Caco-2 (cell line): ENCODE measurements at regions not wholly inside any gene's neighbourhood (a gene's known extent, or its start where the extent isn't known, plus 50 kb on each side); places are given as distances from the start of the nearest gene placed in this dataset.
"Not testable (repeated sequence)": the region's sequence is repeated elsewhere in the genome, so short reads cannot be mapped to it uniquely, and the experiment has no call there.

Experiments used
- BruUV-seq: library from RNA; stranded (reverse); fragments of 400-500 nt; replicated peaks from 2 replicates; lab custom pipeline; 2021; lab: Mats Ljungman, UMichigan
- CTCF ChIA-PET: fragments of 300-600 bp; sonication (Branson Sonifier 250); formaldehyde crosslinking; loops from one replicate; lab custom pipeline; 2022; ENCODE audit warnings: antibody characterized with exemption; lab: Charles Lee
- POLR2A ChIA-PET: fragments of 300-600 bp; sonication (Branson Sonifier 250); formaldehyde crosslinking; loops from one replicate; lab custom pipeline; 2022; ENCODE audit warnings: antibody characterized with exemption; lab: Charles Lee
- DNase-seq, 2 experiments: peaks; one replicate each; pipeline versions ENCODE4 v3.0.0 to v3.0.0-alpha.2; 2020 to 2022
- H3K27me3 ChIP-seq: replicated peaks from 2 replicates; pipeline ENCODE4 v1.6.0; 2011; ENCODE audit warnings: low read length; ENCODE audit not compliant: control insufficient read depth, insufficient read depth
- H3K36me3 ChIP-seq: 2 replicates; pipeline ENCODE4 v1.5.1; 2011; ENCODE audit warnings: low read length; ENCODE audit not compliant: control insufficient read depth, insufficient read depth
- H3K4me1 ChIP-seq: fragments of 250-450 bp; sonication (Bioruptor Pico); 2 replicates; pipeline ENCODE4 v1.5.1; 2020; ENCODE audit warnings: mild to moderate bottlenecking
- H3K4me3 ChIP-seq: 2 replicates; pipeline ENCODE4 v1.5.1; 2011; ENCODE audit warnings: low read depth, mild to moderate bottlenecking, control low read depth, low read length
- H3K9me3 ChIP-seq: fragments of 250-450 bp; sonication (Bioruptor Pico); 2 replicates; pipeline ENCODE4 v1.5.1; 2020; ENCODE audit warnings: mild to moderate bottlenecking, moderate library complexity
- H3K27ac Mint-ChIP-seq: one replicate; pipeline ENCODE4 v1.8.0; 2022; ENCODE audit warnings: mixed read lengths; ENCODE audit not compliant: unreplicated experiment
- H3K27me3 Mint-ChIP-seq: one replicate; pipeline ENCODE4 v1.8.0; 2022; ENCODE audit warnings: mixed read lengths; ENCODE audit not compliant: insufficient read depth, unreplicated experiment
- H3K36me3 Mint-ChIP-seq: one replicate; pipeline ENCODE4 v1.8.0; 2022; ENCODE audit warnings: mild to moderate bottlenecking, mixed read lengths; ENCODE audit not compliant: insufficient read depth, unreplicated experiment
- H3K4me1 Mint-ChIP-seq: one replicate; pipeline ENCODE4 v1.8.0; 2022; ENCODE audit warnings: low read depth, mixed read lengths; ENCODE audit not compliant: unreplicated experiment
- H3K4me3 Mint-ChIP-seq: one replicate; pipeline ENCODE4 v1.8.0; 2022; ENCODE audit warnings: mild to moderate bottlenecking, moderate library complexity, mixed read lengths; ENCODE audit not compliant: unreplicated experiment
- H3K9me3 Mint-ChIP-seq: one replicate; pipeline ENCODE4 v1.8.0; 2022; ENCODE audit warnings: mixed read lengths; ENCODE audit not compliant: unreplicated experiment
- intact Hi-C: fragments of 100-400 bp; cut with micrococcal nuclease; formaldehyde crosslinking; loops from one replicate; pipeline ENCODE4 v1.10.0; 2022; ENCODE audit not compliant: unreplicated experiment
- TF ChIP-seq, protein P1 (sequence below), 2 experiments: fragments of 200-600 bp in 1 of 2; IDR thresholded peaks; 1 replicate in 1 of 2; 2 replicates in 1 of 2; pipeline versions ENCODE4 v1.5.1 to v1.8.0; 2011 to 2022; ENCODE audit warnings: antibody characterized with exemption in 1 of 2, control low read depth in 1 of 2, inconsistent platforms in 1 of 2, low read depth in 1 of 2, low read length in 1 of 2, mild to moderate bottlenecking in 1 of 2, moderate library complexity in 1 of 2; ENCODE audit not compliant: insufficient read depth in 1 of 2, severe bottlenecking in 1 of 2, unreplicated experiment in 1 of 2

DNA sequence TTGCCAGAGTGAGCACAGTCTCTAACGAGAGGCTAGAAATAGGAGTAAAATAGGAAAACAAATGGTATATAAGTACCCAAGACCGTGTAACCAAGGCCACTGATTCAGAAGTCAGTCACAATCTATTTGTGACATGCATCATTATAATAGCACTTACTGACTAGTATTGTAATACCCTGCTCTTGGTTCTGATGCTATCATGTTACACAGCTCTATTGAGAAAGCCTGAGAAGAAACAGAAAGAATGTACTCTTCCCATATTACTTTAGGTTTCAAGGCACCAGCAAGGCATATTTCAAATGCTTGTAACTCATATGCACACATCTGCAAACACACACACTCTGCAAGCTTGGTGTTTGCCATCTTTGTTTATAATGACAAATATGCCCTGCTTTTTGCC is 746.4 kb downstream of the SLC4A3 start:
- no peaks in the 10 kb centered on the region for H3K9me3 Mint-ChIP-seq
- no peak for DNase-seq
- no peak overlapping the region for H3K27ac Mint-ChIP-seq
- Histone ChIP-seq H3K4me3 (no peak overlapping the region), H3K27me3 (no peaks in the 10 kb centered on the region; the same call in 1 of the 2 replicates), H3K36me3 (no peaks in the 10 kb centered on the region), H3K9me3 (0 out of 2 replicates have a peak, but pooled peaks cover under 1% of the 10 kb centered on the region), H3K4me1 (no peaks in the 10 kb centered on the region)
- CTCF ChIA-PET: no interaction called here
- peaks cover 4% of the 10 kb centered on the region for H3K27me3 Mint-ChIP-seq
- no peaks in the 10 kb centered on the region for H3K4me1 Mint-ChIP-seq
- H3K4me3 Mint-ChIP-seq: no peak overlapping the region
- intact Hi-C loops: no loop called here
- no TSS peak for BruUV-seq
- POLR2A ChIA-PET: no interaction called here
- H3K36me3 Mint-ChIP-seq: no peaks in the 10 kb centered on the region
- TF ChIP-seq, protein P1, sequence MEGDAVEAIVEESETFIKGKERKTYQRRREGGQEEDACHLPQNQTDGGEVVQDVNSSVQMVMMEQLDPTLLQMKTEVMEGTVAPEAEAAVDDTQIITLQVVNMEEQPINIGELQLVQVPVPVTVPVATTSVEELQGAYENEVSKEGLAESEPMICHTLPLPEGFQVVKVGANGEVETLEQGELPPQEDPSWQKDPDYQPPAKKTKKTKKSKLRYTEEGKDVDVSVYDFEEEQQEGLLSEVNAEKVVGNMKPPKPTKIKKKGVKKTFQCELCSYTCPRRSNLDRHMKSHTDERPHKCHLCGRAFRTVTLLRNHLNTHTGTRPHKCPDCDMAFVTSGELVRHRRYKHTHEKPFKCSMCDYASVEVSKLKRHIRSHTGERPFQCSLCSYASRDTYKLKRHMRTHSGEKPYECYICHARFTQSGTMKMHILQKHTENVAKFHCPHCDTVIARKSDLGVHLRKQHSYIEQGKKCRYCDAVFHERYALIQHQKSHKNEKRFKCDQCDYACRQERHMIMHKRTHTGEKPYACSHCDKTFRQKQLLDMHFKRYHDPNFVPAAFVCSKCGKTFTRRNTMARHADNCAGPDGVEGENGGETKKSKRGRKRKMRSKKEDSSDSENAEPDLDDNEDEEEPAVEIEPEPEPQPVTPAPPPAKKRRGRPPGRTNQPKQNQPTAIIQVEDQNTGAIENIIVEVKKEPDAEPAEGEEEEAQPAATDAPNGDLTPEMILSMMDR (IDR thresholded peaks at IDR 0.05; ENCODE audit: insufficient read depth in 1 of 2, low read depth in 1 of 2, low read length in 1 of 2, severe bottlenecking in 1 of 2, unreplicated experiment in 1 of 2): no peak

GRCh38 chr2:220374282-220374681 is 746.9 kb downstream of the SLC4A3 start:
- H3K36me3 Mint-ChIP-seq: no peaks in the 10 kb centered on the region
- BruUV-seq: no TSS peak

DNA sequence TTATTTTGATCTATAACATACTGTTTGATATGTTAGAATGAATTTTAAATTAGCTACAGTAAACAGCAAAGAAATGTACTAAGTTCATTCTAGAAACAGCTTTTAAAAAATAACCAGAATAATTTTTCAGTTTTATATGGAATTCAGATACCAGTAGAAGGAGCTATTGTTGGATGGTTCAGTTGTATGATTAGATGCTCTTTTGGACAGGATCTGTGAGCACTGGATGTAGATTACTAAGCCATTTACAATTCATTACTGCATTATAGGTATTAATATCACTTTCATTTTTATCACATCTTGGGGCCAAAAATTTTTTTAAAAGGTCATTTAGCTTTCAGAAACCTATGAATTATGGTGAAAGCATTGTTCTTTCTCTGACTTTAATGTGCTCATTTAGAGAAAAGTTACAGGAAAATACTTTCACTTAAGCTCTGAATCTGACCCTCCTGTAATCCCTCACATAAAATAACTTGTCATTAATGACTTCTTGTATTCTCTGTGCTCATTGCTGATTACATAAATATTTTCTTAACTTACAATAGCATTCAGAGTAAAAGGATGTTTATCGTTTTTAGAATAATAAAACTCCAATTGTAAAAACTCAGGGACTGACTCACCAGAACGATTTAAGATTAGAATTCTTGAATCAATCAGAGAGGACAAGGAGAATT is 750.2 kb downstream of the SLC4A3 start:
- TF ChIP-seq, protein P1 (IDR thresholded peaks at IDR 0.05; ENCODE audit: insufficient read depth in 1 of 2, low read depth in 1 of 2, low read length in 1 of 2, severe bottlenecking in 1 of 2, unreplicated experiment in 1 of 2): no peak
- intact Hi-C loops: no loop called here
- ChIA-PET POLR2A (no interaction called here), CTCF (no interaction called here)
- H3K4me1 Mint-ChIP-seq: no peaks in the 10 kb centered on the region
- Histone ChIP-seq H3K4me1 (no peaks in the 10 kb centered on the region), H3K36me3 (no peaks in the 10 kb centered on the region), H3K27me3 (no peaks in the 10 kb centered on the region; the same call in 1 of the 2 replicates), H3K9me3 (peaks cover 7% of the 10 kb centered on the region; the same call in 1 of the 2 replicates), H3K4me3 (no peak overlapping the region)
- BruUV-seq: no TSS peak
- no peaks in the 10 kb centered on the region for H3K36me3 Mint-ChIP-seq
- H3K4me3 Mint-ChIP-seq: no peak overlapping the region
- peaks cover 7% of the 10 kb centered on the region for H3K27me3 Mint-ChIP-seq
- H3K9me3 Mint-ChIP-seq: peaks cover 24% of the 10 kb centered on the region
- DNase-seq: no peak
- H3K27ac Mint-ChIP-seq: no peak overlapping the region

More at GRCh38 chr2:220374282-220374681, 746.9 kb downstream of the SLC4A3 start:
- Histone ChIP-seq H3K4me1 (no peaks in the 10 kb centered on the region), H3K27me3 (no peaks in the 10 kb centered on the region; the same call in 1 of the 2 replicates), H3K9me3 (0 out of 2 replicates have a peak, but pooled peaks cover 4% of the 10 kb centered on the region), H3K4me3 (no peak overlapping the region), H3K36me3 (no peaks in the 10 kb centered on the region)
- POLR2A ChIA-PET: no interaction called here
- H3K4me1 Mint-ChIP-seq: no peaks in the 10 kb centered on the region
- H3K27ac Mint-ChIP-seq: no peak overlapping the region
- TF ChIP-seq, protein P1 (IDR thresholded peaks at IDR 0.05; ENCODE audit: insufficient read depth in 1 of 2, low read depth in 1 of 2, low read length in 1 of 2, severe bottlenecking in 1 of 2, unreplicated experiment in 1 of 2): no peak
- H3K27me3 Mint-ChIP-seq: peaks cover 7% of the 10 kb centered on the region
- no peaks in the 10 kb centered on the region for H3K9me3 Mint-ChIP-seq
- CTCF ChIA-PET: no interaction called here
- no peak overlapping the region for H3K4me3 Mint-ChIP-seq
- no peak for DNase-seq
- intact Hi-C loops: no loop called here

- CTCF ChIA-PET: not testable (repeated sequence)
Observed at GRCh38 chr2:220387758-220388157, 760.3 kb downstream of the SLC4A3 start.

More at GRCh38 chr2:220387758-220388157, 760.3 kb downstream of the SLC4A3 start:
- H3K27me3 ChIP-seq, H3K9me3 ChIP-seq, H3K36me3 ChIP-seq, POLR2A ChIA-PET, H3K4me3 Mint-ChIP-seq, H3K4me1 Mint-ChIP-seq, DNase-seq, H3K9me3 Mint-ChIP-seq, H3K27ac Mint-ChIP-seq, BruUV-seq, H3K4me1 ChIP-seq, H3K36me3 Mint-ChIP-seq, intact Hi-C loops, H3K4me3 ChIP-seq: not testable (repeated sequence)
- peaks cover 12% of the 10 kb centered on the region for H3K27me3 Mint-ChIP-seq
